CMK (cell line): ENCODE measurements at regions not wholly inside any gene's neighbourhood (a gene's known extent, or its start where the extent isn't known, plus 50 kb on each side); places are given as distances from the start of the nearest gene placed in this dataset.

Experiments used
- DNase-seq: peaks from one replicate; pipeline ENCODE4 v3.0.0-alpha.2; 2010; ENCODE audit warnings: low read depth

- DNase-seq: no peak
Observed at GRCh38 chrX:147119088-147119487, 304.5 kb upstream of the CXorf51A start.

- DNase-seq: no peak
Observed at GRCh38 chrX:147079974-147080373, 265.4 kb upstream of the CXorf51A start.

- DNase-seq: no peak
Observed at GRCh38 chrX:147079457-147079856, 264.9 kb upstream of the CXorf51A start.

- no peak for DNase-seq
Observed at GRCh38 chrX:147077472-147077871, 262.9 kb upstream of the CXorf51A start.

- DNase-seq: peak; percentile 3
Observed at GRCh38 chrX:147072747-147073146, 258.2 kb upstream of the CXorf51A start.

- no peak for DNase-seq
Observed at GRCh38 chrX:147069926-147070325, 255.4 kb upstream of the CXorf51A start.
